ENCODE measurements at regions not wholly inside any gene's neighbourhood (a gene's known extent, or its start where the extent isn't known, plus 50 kb on each side); places are given as distances from the start of the nearest gene placed in this dataset.

DNA sequence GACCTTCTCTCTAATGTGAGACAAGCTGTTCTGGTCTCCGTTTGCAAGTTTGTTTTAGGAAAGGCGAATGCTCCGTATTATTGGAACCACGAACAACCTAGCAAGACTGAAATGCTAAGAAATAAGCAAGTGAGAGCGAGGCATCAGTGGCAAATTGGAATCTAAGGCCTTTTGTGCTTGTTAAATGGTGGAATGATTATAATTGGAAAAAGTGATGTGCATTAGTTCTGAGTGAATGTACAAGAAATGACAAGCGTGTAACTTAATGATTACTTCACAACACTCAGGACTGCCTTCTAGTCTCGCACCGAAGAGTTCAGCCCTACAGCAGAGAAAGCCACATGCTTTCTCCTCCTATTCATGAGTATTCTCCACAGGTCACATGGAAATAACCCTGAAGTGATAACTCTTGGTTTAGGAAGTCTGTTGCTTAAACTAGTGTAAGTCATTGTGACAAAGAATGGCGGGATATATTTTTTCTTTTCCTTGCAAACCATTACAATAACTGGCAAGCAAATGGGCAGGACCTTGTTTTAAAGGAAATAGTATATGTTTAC, 392.2 kb upstream of the FIGN start:
- H3K9me3 ChIP-seq (ENCODE audit: control insufficient read depth, insufficient read depth, low read length), result no peaks in the 10 kb centered on the region
- DNase-seq (ENCODE audit: low read depth, low spot score), result no peak
- POLR2A ChIA-PET, result no interaction called here
- CTCF ChIA-PET, result interaction anchor here (0.9 kb wide), 1 partner anchor 783 kb away, joined by 3 read pairs; no protein-coding TSS in a partner anchor
- H3K4me3 ChIP-seq (ENCODE audit: low read depth, low read length), result no peak overlapping the region
- no peaks in the 10 kb centered on the region for H3K27me3 ChIP-seq (ENCODE audit: control insufficient read depth, insufficient read depth, low read length)
- H3K27ac ChIP-seq (ENCODE audit: low read depth, low read length), result no peak overlapping the region
- TF ChIP-seq, protein P1, sequence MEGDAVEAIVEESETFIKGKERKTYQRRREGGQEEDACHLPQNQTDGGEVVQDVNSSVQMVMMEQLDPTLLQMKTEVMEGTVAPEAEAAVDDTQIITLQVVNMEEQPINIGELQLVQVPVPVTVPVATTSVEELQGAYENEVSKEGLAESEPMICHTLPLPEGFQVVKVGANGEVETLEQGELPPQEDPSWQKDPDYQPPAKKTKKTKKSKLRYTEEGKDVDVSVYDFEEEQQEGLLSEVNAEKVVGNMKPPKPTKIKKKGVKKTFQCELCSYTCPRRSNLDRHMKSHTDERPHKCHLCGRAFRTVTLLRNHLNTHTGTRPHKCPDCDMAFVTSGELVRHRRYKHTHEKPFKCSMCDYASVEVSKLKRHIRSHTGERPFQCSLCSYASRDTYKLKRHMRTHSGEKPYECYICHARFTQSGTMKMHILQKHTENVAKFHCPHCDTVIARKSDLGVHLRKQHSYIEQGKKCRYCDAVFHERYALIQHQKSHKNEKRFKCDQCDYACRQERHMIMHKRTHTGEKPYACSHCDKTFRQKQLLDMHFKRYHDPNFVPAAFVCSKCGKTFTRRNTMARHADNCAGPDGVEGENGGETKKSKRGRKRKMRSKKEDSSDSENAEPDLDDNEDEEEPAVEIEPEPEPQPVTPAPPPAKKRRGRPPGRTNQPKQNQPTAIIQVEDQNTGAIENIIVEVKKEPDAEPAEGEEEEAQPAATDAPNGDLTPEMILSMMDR (IDR thresholded peaks at IDR 0.05; ENCODE audit: low read depth, low read length), result no peak

DNA sequence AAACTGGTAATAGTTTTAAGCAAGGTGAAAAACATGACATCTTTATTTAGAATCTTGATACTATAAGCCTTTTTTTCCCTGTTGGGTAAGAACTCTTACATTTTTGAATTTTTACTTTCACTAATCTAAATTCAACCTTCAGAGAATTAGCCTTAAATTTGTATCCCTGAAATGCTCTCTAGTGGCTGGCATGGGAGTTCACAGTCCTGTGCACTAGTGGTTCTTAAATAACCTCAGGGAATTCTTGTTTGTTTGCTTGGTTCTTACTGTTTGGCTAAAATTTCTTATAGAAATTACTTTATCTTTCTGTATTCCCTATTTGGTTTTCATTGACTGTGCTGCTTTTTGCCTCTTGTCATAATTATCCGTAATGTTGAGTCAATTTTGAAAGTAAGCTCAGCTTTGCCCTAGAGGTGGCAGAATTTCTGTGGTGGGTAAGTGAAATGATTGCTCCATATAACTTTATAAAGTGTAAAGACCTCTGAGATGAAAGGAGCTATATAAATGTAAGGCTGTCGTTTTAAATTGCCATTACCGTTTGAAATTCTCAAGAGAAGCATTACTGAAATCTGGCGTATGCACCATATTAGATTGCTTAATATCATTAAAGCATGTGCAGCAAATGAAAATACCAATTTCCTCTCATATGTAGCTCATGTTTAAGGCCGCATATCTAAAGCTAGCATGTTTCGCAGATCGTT, 391.3 kb upstream of the FIGN start:
- TF ChIP-seq, protein P1 (IDR thresholded peaks at IDR 0.05; ENCODE audit: low read depth, low read length), result peak; percentile 34
- ChIA-PET CTCF (interaction anchor here (0.5 to 1.1 kb wide), 4 partner anchors 781 to 1167 kb away, joined by 3 to 6 read pairs (median 4); no protein-coding TSS in a partner anchor), POLR2A (no interaction called here)
- no peak overlapping the region for H3K4me3 ChIP-seq (ENCODE audit: low read depth, low read length)
- H3K27me3 ChIP-seq (ENCODE audit: control insufficient read depth, insufficient read depth, low read length), result no peaks in the 10 kb centered on the region
- no peaks in the 10 kb centered on the region for H3K9me3 ChIP-seq (ENCODE audit: control insufficient read depth, insufficient read depth, low read length)
- DNase-seq (ENCODE audit: low read depth, low spot score), result no peak
- H3K27ac ChIP-seq (ENCODE audit: low read depth, low read length), result no peak overlapping the region

DNA sequence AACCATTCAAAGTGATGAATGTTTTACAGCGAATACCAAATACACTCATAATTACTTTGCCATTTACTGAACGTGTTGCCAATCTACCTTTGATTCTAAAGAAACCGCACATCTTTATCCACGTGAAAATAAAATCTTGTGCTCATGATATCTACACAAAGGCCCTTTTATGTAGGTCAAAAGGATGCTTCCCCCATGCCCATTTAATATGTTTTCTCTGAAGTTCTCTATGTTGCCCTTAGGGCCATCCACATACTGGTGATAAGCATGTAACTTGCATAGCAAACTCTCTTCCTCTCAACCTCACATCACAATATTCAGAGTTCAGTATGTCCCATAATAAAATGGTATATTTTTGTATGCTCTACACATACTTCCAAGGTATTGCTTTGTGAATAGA, 380.0 kb upstream of the FIGN start:
- no peaks in the 10 kb centered on the region for H3K27me3 ChIP-seq (ENCODE audit: control insufficient read depth, insufficient read depth, low read length)
- no peak overlapping the region for H3K27ac ChIP-seq (ENCODE audit: low read depth, low read length)
- no peak overlapping the region for H3K4me3 ChIP-seq (ENCODE audit: low read depth, low read length)
- no peaks in the 10 kb centered on the region for H3K9me3 ChIP-seq (ENCODE audit: control insufficient read depth, insufficient read depth, low read length)
- TF ChIP-seq, protein P1 (IDR thresholded peaks at IDR 0.05; ENCODE audit: low read depth, low read length), result no peak
- DNase-seq (ENCODE audit: low read depth, low spot score), result no peak
- ChIA-PET CTCF (no interaction called here), POLR2A (no interaction called here)

DNA sequence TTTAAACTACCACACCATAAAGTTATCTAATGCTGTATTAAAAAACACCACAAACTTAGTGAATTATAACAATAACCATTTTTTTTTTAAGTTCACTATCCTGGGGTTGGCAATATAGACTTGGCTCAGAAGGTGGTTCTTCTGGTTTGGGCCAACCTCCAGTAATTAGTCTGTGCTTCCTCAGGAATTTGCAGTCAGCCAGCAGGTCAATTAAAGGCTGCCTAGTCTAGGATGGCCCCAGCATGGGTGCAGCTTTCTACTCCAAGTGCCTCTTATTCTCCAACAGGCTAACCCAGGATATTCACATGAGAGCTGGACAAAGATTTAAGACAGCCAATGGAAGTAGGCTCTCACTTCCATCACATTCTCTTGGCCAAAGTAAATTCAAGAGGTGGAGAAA, 379.1 kb upstream of the FIGN start:
- TF ChIP-seq, protein P1 (IDR thresholded peaks at IDR 0.05; ENCODE audit: low read depth, low read length), result no peak
- no peak for DNase-seq (ENCODE audit: low read depth, low spot score)
- Histone ChIP-seq H3K4me3 (ENCODE audit: low read depth, low read length) (no peak overlapping the region), H3K27me3 (ENCODE audit: control insufficient read depth, insufficient read depth, low read length) (no peaks in the 10 kb centered on the region), H3K9me3 (ENCODE audit: control insufficient read depth, insufficient read depth, low read length) (no peaks in the 10 kb centered on the region), H3K27ac (ENCODE audit: low read depth, low read length) (no peak overlapping the region)
- ChIA-PET CTCF (no interaction called here), POLR2A (no interaction called here)

DNA sequence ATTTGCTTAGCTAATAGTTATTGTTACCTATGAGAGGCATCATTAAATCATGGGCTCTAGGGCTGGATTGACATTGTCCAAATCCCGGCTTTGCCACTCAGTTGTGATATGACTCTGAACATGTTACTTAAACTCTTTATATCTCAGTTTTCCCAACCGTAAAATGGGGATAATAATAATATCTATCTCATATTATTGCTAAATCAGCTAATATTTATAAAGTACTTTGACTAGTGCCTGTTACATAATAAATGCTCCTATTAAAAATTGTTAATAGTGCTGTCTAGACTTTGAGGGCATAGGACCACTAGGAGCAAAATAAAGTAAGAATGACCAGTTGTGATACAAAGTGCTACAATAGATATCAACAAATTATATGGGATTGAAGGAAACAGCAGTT, 376.3 kb upstream of the FIGN start:
- POLR2A ChIA-PET, result no interaction called here
- DNase-seq (ENCODE audit: low read depth, low spot score), result no peak
- TF ChIP-seq, protein P1 (IDR thresholded peaks at IDR 0.05; ENCODE audit: low read depth, low read length), result no peak
- Histone ChIP-seq H3K4me3 (ENCODE audit: low read depth, low read length) (no peak overlapping the region), H3K27ac (ENCODE audit: low read depth, low read length) (no peak overlapping the region), H3K27me3 (ENCODE audit: control insufficient read depth, insufficient read depth, low read length) (no peaks in the 10 kb centered on the region), H3K9me3 (ENCODE audit: control insufficient read depth, insufficient read depth, low read length) (no peaks in the 10 kb centered on the region; the same call in 1 of the 2 replicates)
- CTCF ChIA-PET, result no interaction called here
